ENCODE measurements at regions not wholly inside any gene's neighbourhood (a gene's known extent, or its start where the extent isn't known, plus 50 kb on each side); places are given as distances from the start of the nearest gene placed in this dataset.

DNA sequence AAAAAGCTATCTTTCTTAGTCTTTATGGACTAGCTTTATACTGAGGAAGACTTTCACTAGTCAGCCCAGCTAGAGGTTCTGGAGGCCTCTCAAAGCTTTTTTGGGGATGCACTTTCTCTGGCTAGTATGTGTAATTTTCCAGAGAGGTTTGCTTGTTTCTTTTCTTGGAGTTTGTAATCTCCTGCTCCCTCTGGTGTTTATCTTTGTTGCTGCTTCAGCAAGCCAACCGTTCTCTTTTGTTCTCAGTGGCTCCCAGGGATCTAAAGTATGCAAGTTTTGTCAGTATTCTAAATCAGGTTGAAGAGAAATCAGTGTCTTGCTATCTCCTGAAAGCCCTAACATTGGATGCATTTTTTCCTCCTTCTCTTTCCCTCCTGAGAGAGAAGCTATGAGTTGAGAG is 121.1 kb upstream of the MYO16 start:
- TF ChIP-seq ZNF79 (CRISPR knock-in tag; IDR thresholded peaks at IDR 0.05; ENCODE audit: low read depth) (no peak), TCFL5 (CRISPR knock-in tag; conservative IDR thresholded peaks at IDR 0.05) (no peak), RAD21 (CRISPR knock-in tag; conservative IDR thresholded peaks at IDR 0.05 in 1 of 2, IDR thresholded peaks at IDR 0.05 in 1 of 2) (peak; percentile 38 to 42; a peak in 2 of 4 replicates), MXI1 (IDR thresholded peaks at IDR 0.05; ENCODE audit: low read depth, low read length) (no peak), ZBTB1 (CRISPR knock-in tag; IDR thresholded peaks at IDR 0.05; ENCODE audit: borderline replicate concordance, low read depth) (no peak), CTCF (IDR thresholded peaks at IDR 0.05 in 2 of 3, conservative IDR thresholded peaks at IDR 0.05 in 1 of 3; ENCODE audit: insufficient read depth in 2 of 3, low read depth in 1 of 3, low read length in 3 of 3) (peak in 2 of 3 experiments; percentile 22 to 40; a peak in 3 of 6 replicates), REST (IDR thresholded peaks at IDR 0.05; ENCODE audit: borderline replicate concordance) (peak; percentile 40; the same call in 1 of the 2 replicates), REST (CRISPR knock-in tag; IDR thresholded peaks at IDR 0.05; ENCODE audit: low read depth) (no peak), SRSF1 (IDR thresholded peaks at IDR 0.05; ENCODE audit: low read depth, low read length) (no peak), SMC3 (conservative IDR thresholded peaks at IDR 0.05; ENCODE audit: insufficient read depth, low read depth, low read length) (0 out of 2 replicates have a peak, but pooled peaks have one; percentile 4), SIN3A (IDR thresholded peaks at IDR 0.05; ENCODE audit: borderline replicate concordance in 2 of 2, control insufficient read depth in 1 of 2, low read depth in 2 of 2, low read length in 2 of 2) (no peak), LCOR (CRISPR knock-in tag; IDR thresholded peaks at IDR 0.05) (no peak)

More for the DNA sequence above, 121.1 kb upstream of the MYO16 start:
- no peaks in the 10 kb centered on the region for H3K9me1 ChIP-seq (ENCODE audit: control insufficient read depth, insufficient read depth, low read length)
- H3K4me3 ChIP-seq, result no peak overlapping the region
- H2AFZ ChIP-seq (ENCODE audit: low read depth, low read length), result no peak overlapping the region
- H3K36me3 ChIP-seq (ENCODE audit: control insufficient read depth, insufficient read depth, low read length), result no peaks in the 10 kb centered on the region
- H3K27me3 ChIP-seq (ENCODE audit: control insufficient read depth in 2 of 2, insufficient read depth in 2 of 2, low read length in 2 of 2), result no peaks in the 10 kb centered on the region
- WGBS (ENCODE audit: insufficient coverage, low coverage, missing lambda C conversion rate), result 0% methylated on average over 1 of the region's 1 CpG
- no peak overlapping the region for H3K27ac ChIP-seq (ENCODE audit: extremely low read depth, low read depth, low read length)
- H4K20me1 ChIP-seq (replicated peaks; ENCODE audit: control insufficient read depth, insufficient read depth, low read length), result no peaks in the 10 kb centered on the region
- H3K9ac ChIP-seq (ENCODE audit: insufficient read depth in 1 of 2, low read depth in 2 of 2, low read length in 2 of 2), result no peak overlapping the region
- no peaks in the 10 kb centered on the region for H3K9me3 ChIP-seq (replicated peaks; ENCODE audit: control insufficient read depth, insufficient read depth, low read depth, low read length)
- ChIA-PET POLR2A (no interaction called here), CTCF (ENCODE audit: low intra/inter-chr PET ratio) (interaction anchor here (0.6 kb wide), 1 partner anchor 219 kb away, joined by 3 read pairs; no protein-coding TSS in a partner anchor)
- H3K79me2 ChIP-seq (ENCODE audit: control insufficient read depth, insufficient read depth, low read length), result no peaks in the 10 kb centered on the region
- no peak for FAIRE-seq
- H3K4me1 ChIP-seq (replicated peaks in 1 of 2; ENCODE audit: control insufficient read depth in 2 of 2, insufficient read depth in 2 of 2, low read length in 2 of 2), result no peaks in the 10 kb centered on the region
- no peak for ATAC-seq
- peak in 1 of 4 experiments; percentile 27 for DNase-seq (ENCODE audit: extremely low read depth in 1 of 4, low spot score in 3 of 4)
- no peak overlapping the region for H3K4me2 ChIP-seq (ENCODE audit: insufficient read depth, low read length)
- in situ Hi-C loops (cut with MboI) (no loop called here), intact Hi-C loops (cut with micrococcal nuclease) (loop anchor here (5.0 kb wide), 3 partner anchors 166 to 281 kb away; no protein-coding TSS in a partner anchor)
- BruUV-seq (replicated peaks), result no TSS peak

Measured in K562 (cell line).